ENCODE measurements at regions not wholly inside any gene's neighbourhood (a gene's known extent, or its start where the extent isn't known, plus 50 kb on each side); places are given as distances from the start of the nearest gene placed in this dataset.

GRCh38 chr4:155445306-155445705 is 68.5 kb upstream of the MAP9 start:
- Mint-ChIP-seq H3K27ac (no peak overlapping the region), H3K27me3 (ENCODE audit: low read depth) (peaks cover 23% of the 10 kb centered on the region)
- TF ChIP-seq, protein P1, sequence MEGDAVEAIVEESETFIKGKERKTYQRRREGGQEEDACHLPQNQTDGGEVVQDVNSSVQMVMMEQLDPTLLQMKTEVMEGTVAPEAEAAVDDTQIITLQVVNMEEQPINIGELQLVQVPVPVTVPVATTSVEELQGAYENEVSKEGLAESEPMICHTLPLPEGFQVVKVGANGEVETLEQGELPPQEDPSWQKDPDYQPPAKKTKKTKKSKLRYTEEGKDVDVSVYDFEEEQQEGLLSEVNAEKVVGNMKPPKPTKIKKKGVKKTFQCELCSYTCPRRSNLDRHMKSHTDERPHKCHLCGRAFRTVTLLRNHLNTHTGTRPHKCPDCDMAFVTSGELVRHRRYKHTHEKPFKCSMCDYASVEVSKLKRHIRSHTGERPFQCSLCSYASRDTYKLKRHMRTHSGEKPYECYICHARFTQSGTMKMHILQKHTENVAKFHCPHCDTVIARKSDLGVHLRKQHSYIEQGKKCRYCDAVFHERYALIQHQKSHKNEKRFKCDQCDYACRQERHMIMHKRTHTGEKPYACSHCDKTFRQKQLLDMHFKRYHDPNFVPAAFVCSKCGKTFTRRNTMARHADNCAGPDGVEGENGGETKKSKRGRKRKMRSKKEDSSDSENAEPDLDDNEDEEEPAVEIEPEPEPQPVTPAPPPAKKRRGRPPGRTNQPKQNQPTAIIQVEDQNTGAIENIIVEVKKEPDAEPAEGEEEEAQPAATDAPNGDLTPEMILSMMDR (conservative IDR thresholded peaks at IDR 0.05): no peak

More at GRCh38 chr4:155445306-155445705, 68.5 kb upstream of the MAP9 start:
- no peaks in the 10 kb centered on the region for H3K9me3 ChIP-seq (ENCODE audit: control insufficient read depth, low read depth, low read length)
- no peaks in the 10 kb centered on the region for H3K23me2 ChIP-seq (ENCODE audit: insufficient read length, low read depth, low read length, poor library complexity, severe bottlenecking)
- no peak overlapping the region for H2AK5ac ChIP-seq (ENCODE audit: insufficient read length, low read length)
- no peak overlapping the region for H3K4ac ChIP-seq (ENCODE audit: low read depth, low read length)
- no peaks in the 10 kb centered on the region for H4K20me1 ChIP-seq (ENCODE audit: control insufficient read depth, insufficient read depth, insufficient read length)
- H2BK5ac ChIP-seq (ENCODE audit: insufficient read length, low read length): no peak overlapping the region
- no peak overlapping the region for H3K9ac ChIP-seq (ENCODE audit: extremely low read depth, insufficient read length, low read length)
- no peak overlapping the region for H3K27ac ChIP-seq (ENCODE audit: insufficient read length, low read depth, low read length)
- H3K79me2 ChIP-seq (ENCODE audit: insufficient read depth, low read length): no peaks in the 10 kb centered on the region
- H4K91ac ChIP-seq (ENCODE audit: insufficient read length, low read depth, low read length): no peak overlapping the region
- Mint-ChIP-seq H3K4me1 (peaks cover 5 to 7% of the 10 kb centered on the region in 2 experiments; a peak in 2 of 4 replicates), H3K9me3 (no peaks in the 10 kb centered on the region; a peak in 1 of 5 replicates), H3K36me3 (ENCODE audit: insufficient read depth in 1 of 3, low read depth in 3 of 3) (no peaks in the 10 kb centered on the region), H3K4me3 (no peak overlapping the region)
- no peak overlapping the region for H3K56ac ChIP-seq (ENCODE audit: insufficient read length, low read depth, low read length)
- no peaks in the 10 kb centered on the region for H3K4me1 ChIP-seq (ENCODE audit: insufficient read depth, low read length)
- no peak for DNase-seq
- H4K8ac ChIP-seq (replicated peaks; ENCODE audit: insufficient read length, low read depth, low read length): no peak overlapping the region
- no peak overlapping the region for H2BK120ac ChIP-seq (ENCODE audit: low read depth, low read length, poor library complexity, severe bottlenecking)
- no peak overlapping the region for H3K4me2 ChIP-seq (ENCODE audit: insufficient read depth, insufficient read length, low read length)
- no peak overlapping the region for H2BK20ac ChIP-seq (ENCODE audit: low read depth, low read length, poor library complexity, severe bottlenecking)
- no peak overlapping the region for H2AFZ ChIP-seq (ENCODE audit: low read length)
- no peak overlapping the region for H4K5ac ChIP-seq (ENCODE audit: insufficient read length, low read depth, low read length)
- no peak overlapping the region for H3K18ac ChIP-seq (ENCODE audit: insufficient read length, low read depth, low read length)
- no peak overlapping the region for H2BK12ac ChIP-seq (ENCODE audit: insufficient read length, low read depth, low read length)
- no peaks in the 10 kb centered on the region; the same call in 1 of the 2 replicates for H3K27me3 ChIP-seq (ENCODE audit: insufficient read depth, low read length)
- H3K79me1 ChIP-seq (ENCODE audit: insufficient read depth, low read depth, low read length, poor library complexity, severe bottlenecking): no peaks in the 10 kb centered on the region
- WGBS (ENCODE audit: extremely low coverage, insufficient read length, low lambda C conversion rate): no CpG with 5 or more reads among the region's 1 CpG
- no peak overlapping the region for H3K14ac ChIP-seq (ENCODE audit: insufficient read depth, low read length)
- no peak overlapping the region for H2BK15ac ChIP-seq (ENCODE audit: low read depth, low read length)
- H3T11ph ChIP-seq (ENCODE audit: low read length): no peak overlapping the region
- H3K23ac ChIP-seq (ENCODE audit: insufficient read length, low read depth, low read length): no peak overlapping the region

Data from H9 (cell line).